GM19468 (cell line): ENCODE measurements at regions not wholly inside any gene's neighbourhood (a gene's known extent, or its start where the extent isn't known, plus 50 kb on each side); places are given as distances from the start of the nearest gene placed in this dataset.
"Not testable (repeated sequence)": the region's sequence is repeated elsewhere in the genome, so short reads cannot be mapped to it uniquely, and the experiment has no call there.

Experiments used
- ATAC-seq: cut with Tn5 transposase; IDR thresholded peaks from one replicate; pipeline ENCODE4 v1.9.1; 2021; ENCODE audit warnings: mild to moderate bottlenecking, moderate library complexity, moderate number of reproducible peaks; ENCODE audit not compliant: unreplicated experiment; ENCODE audit errors: extremely low read depth

GRCh38 chr13:50129081-50129705, 113.9 kb downstream of the KCNRG start:
- no peak for ATAC-seq

- no peak for ATAC-seq
Measured at GRCh38 chr13:50129706-50130122, 114.5 kb downstream of the KCNRG start.

GRCh38 chr13:50130123-50130946, 115.1 kb downstream of the KCNRG start:
- ATAC-seq, result no peak

GRCh38 chr13:50131920-50132903, 117.0 kb downstream of the KCNRG start:
- no peak for ATAC-seq

- ATAC-seq, result no peak
Measured at GRCh38 chr13:50132904-50133357, 117.7 kb downstream of the KCNRG start.

- no peak for ATAC-seq
Measured at GRCh38 chr13:50133358-50133953, 118.2 kb downstream of the KCNRG start.

- no peak for ATAC-seq
Measured at GRCh38 chr13:50136226-50136625, 121.0 kb downstream of the KCNRG start.

- no peak for ATAC-seq
Measured at GRCh38 chr13:50136678-50137077, 121.4 kb downstream of the KCNRG start.

GRCh38 chr13:50139435-50139934, 124.2 kb downstream of the KCNRG start:
- ATAC-seq, result not testable (repeated sequence)

GRCh38 chr13:50140153-50140552, 124.9 kb downstream of the KCNRG start:
- no peak for ATAC-seq

- ATAC-seq, result no peak
Measured at GRCh38 chr13:50140581-50141374, 125.5 kb downstream of the KCNRG start.

GRCh38 chr13:50141375-50141975, 126.2 kb downstream of the KCNRG start:
- ATAC-seq, result no peak

- no peak for ATAC-seq
Measured at GRCh38 chr13:50144246-50145160, 129.3 kb downstream of the KCNRG start.

GRCh38 chr13:50149214-50149613, 134.0 kb downstream of the KCNRG start:
- no peak for ATAC-seq

GRCh38 chr13:50149932-50150331, 134.7 kb downstream of the KCNRG start:
- ATAC-seq, result no peak

- ATAC-seq, result no peak
Measured at GRCh38 chr13:50152224-50152623, 137.0 kb downstream of the KCNRG start.

GRCh38 chr13:50152655-50153309, 137.5 kb downstream of the KCNRG start:
- no peak for ATAC-seq
